B cell (primary cell): ENCODE measurements at regions not wholly inside any gene's neighbourhood (a gene's known extent, or its start where the extent isn't known, plus 50 kb on each side); places are given as distances from the start of the nearest gene placed in this dataset.

Experiments
- ATAC-seq: fragments of 200-7000 bp; cut with Tn5 transposase; one replicate; pipeline ENCODE4 v1.10.0; 2021; ENCODE audit warnings: low read depth, mild to moderate bottlenecking, moderate number of reproducible peaks, moderate library complexity
- CTCF ChIA-PET: fragments of 350-600 bp; sonication (Branson Sonifier 250); formaldehyde crosslinking; loops from one replicate; lab custom pipeline; 2021; ENCODE audit warnings: antibody characterized with exemption, inconsistent platforms; lab: Charles Lee
- POLR2A ChIA-PET: fragments of 350-600 bp; sonication (Branson Sonifier 250); formaldehyde crosslinking; loops from one replicate; lab custom pipeline; 2021; ENCODE audit warnings: antibody characterized with exemption; lab: Charles Lee
- DNase-seq: peaks from one replicate; pipeline ENCODE4 v3.0.0; 2013
- H2AFZ ChIP-seq: 2 replicates; pipeline ENCODE4 v1.6.1; 2012; ENCODE audit warnings: mild to moderate bottlenecking, low read depth, low read length; ENCODE audit not compliant: insufficient read depth, poor library complexity, severe bottlenecking
- H3K27ac ChIP-seq, 2 donors: 1 replicate in 1 of 2; 2 replicates in 1 of 2; pipeline ENCODE4 v1.5.1; 2012 to 2013; ENCODE audit warnings: low read length in 2 of 2, mild to moderate bottlenecking in 2 of 2, moderate library complexity in 1 of 2
- H3K27me3 ChIP-seq, 4 experiments: fragments of 200-600 bp in 1 of 4; sonication (generic) in 1 of 4; replicated peaks in 1 of 4; 1 replicate in 2 of 4; 2 replicates in 2 of 4; pipeline versions ENCODE4 v1.6.1 to v1.7.0; 2013 to 2016; ENCODE audit warnings: low read length in 3 of 4, mild to moderate bottlenecking in 2 of 4, mixed read lengths in 1 of 4, moderate library complexity in 1 of 4; ENCODE audit not compliant: insufficient read depth in 4 of 4, control insufficient read depth in 3 of 4; ENCODE audit errors: control extremely low read depth in 1 of 4
- H3K36me3 ChIP-seq, 2 experiments: replicated peaks in 1 of 2; 1 replicate in 1 of 2; 2 replicates in 1 of 2; pipeline versions ENCODE4 v1.6.1 to v1.7.1; 2013; ENCODE audit warnings: low read length in 1 of 2; ENCODE audit not compliant: insufficient read depth in 2 of 2, control insufficient read depth in 1 of 2; ENCODE audit errors: control extremely low read depth in 1 of 2, extremely low read depth in 1 of 2
- H3K4me1 ChIP-seq, 2 donors: fragments of 200-600 bp in 1 of 2; sonication (generic) in 1 of 2; 1 replicate in 1 of 2; 2 replicates in 1 of 2; pipeline versions ENCODE4 v1.5.1 to v1.6.1; 2013 to 2017; ENCODE audit warnings: low read length in 2 of 2; ENCODE audit not compliant: control insufficient read depth in 2 of 2, insufficient read depth in 2 of 2
- H3K4me2 ChIP-seq: replicated peaks from 2 replicates; pipeline ENCODE3; 2012; ENCODE audit warnings: mild to moderate bottlenecking, low read depth, low read length; ENCODE audit not compliant: poor library complexity, severe bottlenecking
- H3K4me3 ChIP-seq, 5 experiments: fragments of 200-600 bp in 1 of 5; sonication (generic) in 1 of 5; 1 replicate in 3 of 5; 2 replicates in 2 of 5; pipeline versions ENCODE4 v1.5.1 to v1.7.0; 2011 to 2016; ENCODE audit warnings: low read length in 4 of 5, mild to moderate bottlenecking in 4 of 5, low read depth in 2 of 5, control low read depth in 1 of 5, moderate library complexity in 1 of 5; ENCODE audit not compliant: insufficient read depth in 1 of 5; ENCODE audit errors: control extremely low read depth in 1 of 5, extremely low read depth in 1 of 5
- H3K79me2 ChIP-seq: fragments of 200-600 bp; sonication (generic); one replicate; pipeline ENCODE4 v1.6.0; 2016; ENCODE audit warnings: low read length; ENCODE audit not compliant: control insufficient read depth, insufficient read depth
- H3K9ac ChIP-seq: fragments of 200-600 bp; sonication (generic); 2 replicates; pipeline ENCODE4 v1.6.1; 2017; ENCODE audit warnings: mild to moderate bottlenecking, low read length, moderate library complexity
- H3K9me3 ChIP-seq, 3 donors: one replicate each; pipeline versions ENCODE4 v1.6.1 to v1.7.1; 2013; ENCODE audit warnings: low read length in 2 of 3; ENCODE audit not compliant: control insufficient read depth in 2 of 3, insufficient read depth in 1 of 3; ENCODE audit errors: control extremely low read depth in 1 of 3
- H4K20me1 ChIP-seq: 2 replicates; pipeline ENCODE4 v1.6.0; 2012; ENCODE audit warnings: mild to moderate bottlenecking, low read length; ENCODE audit not compliant: insufficient read depth, control insufficient read depth, poor library complexity, severe bottlenecking
- H3K27ac Mint-ChIP-seq: one replicate; pipeline ENCODE4 v1.8.0; 2021; ENCODE audit warnings: mixed read lengths
- H3K27me3 Mint-ChIP-seq: one replicate; pipeline ENCODE4 v1.8.0; 2021; ENCODE audit warnings: mixed read lengths
- H3K4me1 Mint-ChIP-seq: one replicate; pipeline ENCODE4 v1.8.0; 2021; ENCODE audit warnings: mixed read lengths
- H3K4me3 Mint-ChIP-seq: one replicate; pipeline ENCODE4 v1.8.0; 2021; ENCODE audit warnings: mixed read lengths
- H3K9me3 Mint-ChIP-seq: one replicate; pipeline ENCODE4 v1.8.0; 2022; ENCODE audit warnings: mixed read lengths; ENCODE audit not compliant: insufficient read depth
- CTCF ChIP-seq: fragments of 200-600 bp; IDR thresholded peaks from one replicate; pipeline ENCODE4 v1.8.0; 2022; ENCODE audit warnings: antibody characterized with exemption, mild to moderate bottlenecking
- EZH2 ChIP-seq: IDR thresholded peaks from 2 replicates; pipeline ENCODE4 v1.6.1; 2012; ENCODE audit warnings: borderline replicate concordance, low read depth, mild to moderate bottlenecking, moderate library complexity, low read length; ENCODE audit not compliant: insufficient read depth, poor library complexity, severe bottlenecking
- WGBS: methylation state at CpG from one replicate; pipeline ENCODE4 v1.1.5; 2013; ENCODE audit warnings: missing lambda C conversion rate; ENCODE audit not compliant: insufficient coverage; 5-methylcytosine and 5-hydroxymethylcytosine counted together
- intact Hi-C: fragments of 100-400 bp; cut with micrococcal nuclease; formaldehyde crosslinking; loops from one replicate; pipeline ENCODE4 v1.10.0; 2022

DNA sequence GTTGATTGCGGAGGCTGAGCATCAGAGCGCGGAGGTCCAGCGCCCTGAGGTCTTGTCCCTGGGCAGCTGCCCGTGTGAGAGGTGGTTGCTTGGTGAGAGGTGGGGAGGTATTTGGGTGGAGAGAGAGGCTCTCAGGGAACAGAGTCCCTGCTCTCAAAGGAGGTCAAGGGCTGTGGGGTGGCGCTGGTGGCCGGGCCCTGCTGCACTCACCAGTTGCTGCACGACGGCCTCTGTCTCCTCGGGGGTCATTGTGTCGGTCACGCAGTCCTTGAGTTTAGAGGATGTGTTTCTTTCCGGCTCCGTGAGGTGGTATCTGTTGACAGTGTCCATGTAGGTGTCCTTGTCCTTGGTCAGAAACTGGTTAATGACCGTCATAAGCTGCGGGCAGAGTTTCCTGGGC, 95.5 kb downstream of the WTIP start:
- Histone ChIP-seq H3K27me3 (no peaks in the 10 kb centered on the region), H4K20me1 (no peaks in the 10 kb centered on the region), H3K79me2 (no peaks in the 10 kb centered on the region), H3K9me3 (peaks cover 0 to 59% (median 0%) of the 10 kb centered on the region in 3 donors), H3K4me1 (no peaks in the 10 kb centered on the region), H3K9ac (no peak overlapping the region), H2AFZ (no peak overlapping the region), H3K4me2 (no peak overlapping the region), H3K4me3 (no peak overlapping the region), H3K27ac (no peak overlapping the region), H3K36me3 (no peaks in the 10 kb centered on the region)
- intact Hi-C loops: no loop called here
- 72% methylated on average over 16 of the region's 16 CpGs for WGBS
- ChIA-PET CTCF (no interaction called here), POLR2A (no interaction called here)
- peaks cover 6% of the 10 kb centered on the region for H3K9me3 Mint-ChIP-seq
- no peaks in the 10 kb centered on the region for H3K4me1 Mint-ChIP-seq
- H3K27me3 Mint-ChIP-seq: peaks cover 4% of the 10 kb centered on the region
- DNase-seq (no peak), ATAC-seq (no peak)
- no peak overlapping the region for H3K27ac Mint-ChIP-seq
- H3K4me3 Mint-ChIP-seq: no peak overlapping the region
- no peak for TF ChIP-seq EZH2
- no peak for TF ChIP-seq CTCF

- H3K9me3 ChIP-seq: peaks cover 0 to 61% (median 0%) of the 10 kb centered on the region in 3 donors
- H4K20me1 ChIP-seq: no peaks in the 10 kb centered on the region
- no peak overlapping the region for H3K9ac ChIP-seq
- intact Hi-C loops: no loop called here
- TF ChIP-seq EZH2: no peak
- TF ChIP-seq CTCF: no peak
- no peaks in the 10 kb centered on the region for H3K79me2 ChIP-seq
- H3K4me3 ChIP-seq: no peak overlapping the region
- H3K4me1 ChIP-seq: no peaks in the 10 kb centered on the region
- no peak overlapping the region for H3K4me2 ChIP-seq
- ChIA-PET POLR2A (no interaction called here), CTCF (no interaction called here)
- peaks cover 6% of the 10 kb centered on the region for H3K9me3 Mint-ChIP-seq
- H3K4me1 Mint-ChIP-seq: no peaks in the 10 kb centered on the region
- no peak overlapping the region for H3K4me3 Mint-ChIP-seq
- H3K36me3 ChIP-seq: no peaks in the 10 kb centered on the region
- no peak overlapping the region for H3K27ac ChIP-seq
- H3K27me3 ChIP-seq: no peaks in the 10 kb centered on the region
- WGBS: 93% methylated on average over 3 of the region's 5 CpGs
- ATAC-seq: no peak
- no peak overlapping the region for H3K27ac Mint-ChIP-seq
- H2AFZ ChIP-seq: no peak overlapping the region
- DNase-seq: no peak
- H3K27me3 Mint-ChIP-seq: peaks cover 4% of the 10 kb centered on the region
Observed at GRCh38 chr19:34576292-34576691, 94.7 kb downstream of the WTIP start.
